ENCODE measurements at regions not wholly inside any gene's neighbourhood (a gene's known extent, or its start where the extent isn't known, plus 50 kb on each side); places are given as distances from the start of the nearest gene placed in this dataset.
"Not testable (repeated sequence)": the region's sequence is repeated elsewhere in the genome, so short reads cannot be mapped to it uniquely, and the experiment has no call there.

- not testable (repeated sequence) for TF ChIP-seq CTCF (conservative IDR thresholded peaks at IDR 0.05; ENCODE audit: low read length); EZH2phosphoT487 (IDR thresholded peaks at IDR 0.05; ENCODE audit: borderline replicate concordance, low read depth, low read length)
Observed at GRCh38 chr2:200126680-200127079, 171.3 kb downstream of the MAIP1 start.

Data from OCI-LY7 (cell line).